Spinal cord (tissue), 9 donors: ENCODE measurements at regions not wholly inside any gene's neighbourhood (a gene's known extent, or its start where the extent isn't known, plus 50 kb on each side); places are given as distances from the start of the nearest gene placed in this dataset.

ENCODE experiments used
- DNase-seq, 6 donors: peaks; one replicate each; pipeline versions ENCODE4 v3.0.0 to v3.0.0-alpha.2; 2013 to 2015; ENCODE audit warnings: low spot score in 6 of 6, low read depth in 4 of 6
- H3K27ac ChIP-seq: one replicate; pipeline ENCODE4 v1.5.1; 2013; ENCODE audit warnings: low read depth, low read length, control low read depth
- H3K27me3 ChIP-seq: one replicate; pipeline ENCODE4 v1.6.1; 2013; ENCODE audit warnings: low read length; ENCODE audit not compliant: control insufficient read depth, insufficient read depth
- H3K36me3 ChIP-seq: one replicate; pipeline ENCODE4 v1.6.1; 2013; ENCODE audit warnings: low read length; ENCODE audit not compliant: control insufficient read depth, insufficient read depth
- H3K4me1 ChIP-seq: one replicate; pipeline ENCODE4 v1.6.1; 2013; ENCODE audit warnings: low read length; ENCODE audit not compliant: control insufficient read depth, insufficient read depth
- H3K4me3 ChIP-seq: one replicate; pipeline ENCODE4 v1.5.1; 2013; ENCODE audit warnings: low read depth, low read length, control low read depth
- H3K9me3 ChIP-seq: one replicate; pipeline ENCODE4 v1.6.1; 2013; ENCODE audit warnings: low read length; ENCODE audit not compliant: control insufficient read depth, insufficient read depth
- WGBS: methylation state at CpG from one replicate; pipeline ENCODE4 v1.1.5; 2013; ENCODE audit warnings: missing lambda C conversion rate; ENCODE audit not compliant: insufficient coverage; 5-methylcytosine and 5-hydroxymethylcytosine counted together
- donor health status: healthy.

GRCh38 chr4:19349416-19349815, 902.3 kb upstream of the SLIT2 start:
- Histone ChIP-seq H3K36me3 (no peaks in the 10 kb centered on the region), H3K27ac (no peak overlapping the region), H3K4me1 (no peaks in the 10 kb centered on the region), H3K27me3 (no peaks in the 10 kb centered on the region), H3K4me3 (no peak overlapping the region), H3K9me3 (no peaks in the 10 kb centered on the region)
- DNase-seq = no peak
- WGBS = no CpG with 5 or more reads among the region's 1 CpG

- no peak overlapping the region for H3K4me3 ChIP-seq
- H3K36me3 ChIP-seq = no peaks in the 10 kb centered on the region
- H3K27me3 ChIP-seq = no peaks in the 10 kb centered on the region
- no peak for DNase-seq
- no peaks in the 10 kb centered on the region for H3K4me1 ChIP-seq
- no peaks in the 10 kb centered on the region for H3K9me3 ChIP-seq
- no peak overlapping the region for H3K27ac ChIP-seq
These were observed 903.0 kb upstream of the SLIT2 start for GRCh38 chr4:19348746-19349145.

GRCh38 chr4:19346636-19347035, 905.1 kb upstream of the SLIT2 start:
- 100% methylated on average over 1 of the region's 3 CpGs for WGBS
- Histone ChIP-seq H3K27ac (no peak overlapping the region), H3K27me3 (no peaks in the 10 kb centered on the region), H3K4me1 (no peaks in the 10 kb centered on the region), H3K36me3 (no peaks in the 10 kb centered on the region), H3K9me3 (no peaks in the 10 kb centered on the region), H3K4me3 (no peak overlapping the region)
- DNase-seq = no peak

GRCh38 chr4:19329631-19330030, 922.1 kb upstream of the SLIT2 start:
- Histone ChIP-seq H3K9me3 (no peaks in the 10 kb centered on the region), H3K27ac (no peak overlapping the region), H3K4me3 (no peak overlapping the region), H3K27me3 (no peaks in the 10 kb centered on the region), H3K36me3 (no peaks in the 10 kb centered on the region), H3K4me1 (no peaks in the 10 kb centered on the region)
- no peak for DNase-seq
- no CpG with 5 or more reads among the region's 1 CpG for WGBS

- Histone ChIP-seq H3K9me3 (no peaks in the 10 kb centered on the region), H3K27me3 (no peaks in the 10 kb centered on the region), H3K4me3 (no peak overlapping the region), H3K27ac (no peak overlapping the region), H3K4me1 (no peaks in the 10 kb centered on the region), H3K36me3 (no peaks in the 10 kb centered on the region)
- WGBS = 98% methylated on average over 4 of the region's 4 CpGs
- no peak for DNase-seq
These were observed 922.6 kb upstream of the SLIT2 start for GRCh38 chr4:19329077-19329476.

- H3K4me1 ChIP-seq = no peaks in the 10 kb centered on the region
- DNase-seq = no peak
- H3K27ac ChIP-seq = no peak overlapping the region
- H3K4me3 ChIP-seq = no peak overlapping the region
- no CpG with 5 or more reads among the region's 1 CpG for WGBS
- no peaks in the 10 kb centered on the region for H3K36me3 ChIP-seq
- no peaks in the 10 kb centered on the region for H3K9me3 ChIP-seq
- no peaks in the 10 kb centered on the region for H3K27me3 ChIP-seq
These were observed 924.3 kb upstream of the SLIT2 start for GRCh38 chr4:19327364-19327763.

- H3K27me3 ChIP-seq = no peaks in the 10 kb centered on the region
- H3K4me3 ChIP-seq = no peak overlapping the region
- H3K36me3 ChIP-seq = no peaks in the 10 kb centered on the region
These were observed 927.5 kb upstream of the SLIT2 start for GRCh38 chr4:19324184-19324583.

GRCh38 chr4:19319607-19320006, 932.1 kb upstream of the SLIT2 start:
- Histone ChIP-seq H3K9me3 (no peaks in the 10 kb centered on the region), H3K27ac (no peak overlapping the region), H3K36me3 (no peaks in the 10 kb centered on the region), H3K4me3 (no peak overlapping the region), H3K27me3 (no peaks in the 10 kb centered on the region), H3K4me1 (no peaks in the 10 kb centered on the region)
- 67% methylated on average over 1 of the region's 1 CpG for WGBS
- DNase-seq = peak in 1 of 6 donors; percentile 14

More at GRCh38 chr4:19324184-19324583, 927.5 kb upstream of the SLIT2 start:
- no peaks in the 10 kb centered on the region for H3K9me3 ChIP-seq
- DNase-seq = no peak
- no peaks in the 10 kb centered on the region for H3K4me1 ChIP-seq
- no peak overlapping the region for H3K27ac ChIP-seq

GRCh38 chr4:19317377-19317776, 934.3 kb upstream of the SLIT2 start:
- H3K4me1 ChIP-seq = no peaks in the 10 kb centered on the region
- no peaks in the 10 kb centered on the region for H3K36me3 ChIP-seq
- H3K4me3 ChIP-seq = no peak overlapping the region
- H3K27me3 ChIP-seq = no peaks in the 10 kb centered on the region
- DNase-seq = no peak
- no peaks in the 10 kb centered on the region for H3K9me3 ChIP-seq
- no peak overlapping the region for H3K27ac ChIP-seq

GRCh38 chr4:19314116-19314515, 937.6 kb upstream of the SLIT2 start:
- Histone ChIP-seq H3K27ac (no peak overlapping the region), H3K27me3 (no peaks in the 10 kb centered on the region), H3K4me3 (no peak overlapping the region), H3K4me1 (no peaks in the 10 kb centered on the region), H3K9me3 (no peaks in the 10 kb centered on the region), H3K36me3 (no peaks in the 10 kb centered on the region)
- DNase-seq = peak in 1 of 6 donors; percentile 15
- no CpG with 5 or more reads among the region's 1 CpG for WGBS
